ENCODE measurements at regions not wholly inside any gene's neighbourhood (a gene's known extent, or its start where the extent isn't known, plus 50 kb on each side); places are given as distances from the start of the nearest gene placed in this dataset.

GRCh38 chr11:98798333-98798732 is 222.4 kb upstream of the CNTN5 start:
- CTCF ChIA-PET = no interaction called here
- POLR2A ChIA-PET = no interaction called here
- Mint-ChIP-seq H3K4me1 (ENCODE audit: low read depth) (no peaks in the 10 kb centered on the region), H3K27me3 (no peaks in the 10 kb centered on the region), H3K9me3 (peaks cover 15% of the 10 kb centered on the region), H3K36me3 (no peaks in the 10 kb centered on the region), H3K27ac (no peak overlapping the region), H3K4me3 (no peak overlapping the region)
- intact Hi-C loops (cut with micrococcal nuclease) = no loop called here
- no peak for DNase-seq

- H3K27me3 Mint-ChIP-seq = no peaks in the 10 kb centered on the region
- H3K4me3 Mint-ChIP-seq = no peak overlapping the region
- CTCF ChIA-PET = no interaction called here
- no peaks in the 10 kb centered on the region for H3K4me1 Mint-ChIP-seq (ENCODE audit: low read depth)
- H3K27ac Mint-ChIP-seq = no peak overlapping the region
- intact Hi-C loops (cut with micrococcal nuclease) = no loop called here
- no peaks in the 10 kb centered on the region for H3K36me3 Mint-ChIP-seq
- peaks cover 16% of the 10 kb centered on the region for H3K9me3 Mint-ChIP-seq
- POLR2A ChIA-PET = no interaction called here
- DNase-seq = no peak
These were observed 220.1 kb upstream of the CNTN5 start for GRCh38 chr11:98800696-98801095.

GRCh38 chr11:98828986-98829708 is 191.6 kb upstream of the CNTN5 start:
- POLR2A ChIA-PET = no interaction called here
- H3K4me1 Mint-ChIP-seq (ENCODE audit: low read depth) = no peaks in the 10 kb centered on the region
- H3K27me3 Mint-ChIP-seq = no peaks in the 10 kb centered on the region
- no peak overlapping the region for H3K27ac Mint-ChIP-seq
- H3K36me3 Mint-ChIP-seq = no peaks in the 10 kb centered on the region
- intact Hi-C loops (cut with micrococcal nuclease) = no loop called here
- CTCF ChIA-PET = no interaction called here
- no peak overlapping the region for H3K4me3 Mint-ChIP-seq
- no peak for DNase-seq
- H3K9me3 Mint-ChIP-seq = peaks cover 18% of the 10 kb centered on the region

GRCh38 chr11:98829971-98830370 is 190.8 kb upstream of the CNTN5 start:
- Mint-ChIP-seq H3K27ac (no peak overlapping the region), H3K27me3 (no peaks in the 10 kb centered on the region), H3K9me3 (peaks cover 21% of the 10 kb centered on the region), H3K4me3 (no peak overlapping the region), H3K36me3 (no peaks in the 10 kb centered on the region), H3K4me1 (ENCODE audit: low read depth) (no peaks in the 10 kb centered on the region)
- intact Hi-C loops (cut with micrococcal nuclease) = no loop called here
- POLR2A ChIA-PET = no interaction called here
- CTCF ChIA-PET = no interaction called here
- DNase-seq = no peak

- no peaks in the 10 kb centered on the region for H3K4me1 Mint-ChIP-seq (ENCODE audit: low read depth)
- H3K4me3 Mint-ChIP-seq = no peak overlapping the region
- intact Hi-C loops (cut with micrococcal nuclease) = no loop called here
- ChIA-PET POLR2A (no interaction called here), CTCF (no interaction called here)
- no peaks in the 10 kb centered on the region for H3K27me3 Mint-ChIP-seq
- H3K9me3 Mint-ChIP-seq = peaks cover 9% of the 10 kb centered on the region
- no peak overlapping the region for H3K27ac Mint-ChIP-seq
- DNase-seq = no peak
- H3K36me3 Mint-ChIP-seq = no peaks in the 10 kb centered on the region
These were observed 186.0 kb upstream of the CNTN5 start for GRCh38 chr11:98834776-98835175.

GRCh38 chr11:98835335-98835734 is 185.4 kb upstream of the CNTN5 start:
- no peaks in the 10 kb centered on the region for H3K27me3 Mint-ChIP-seq
- ChIA-PET POLR2A (no interaction called here), CTCF (no interaction called here)
- no peak overlapping the region for H3K27ac Mint-ChIP-seq
- intact Hi-C loops (cut with micrococcal nuclease) = no loop called here
- H3K9me3 Mint-ChIP-seq = peaks cover 8% of the 10 kb centered on the region
- no peak for DNase-seq
- no peaks in the 10 kb centered on the region for H3K36me3 Mint-ChIP-seq
- H3K4me3 Mint-ChIP-seq = no peak overlapping the region
- no peaks in the 10 kb centered on the region for H3K4me1 Mint-ChIP-seq (ENCODE audit: low read depth)

- Mint-ChIP-seq H3K9me3 (peaks cover 9% of the 10 kb centered on the region), H3K36me3 (no peaks in the 10 kb centered on the region), H3K27me3 (no peaks in the 10 kb centered on the region), H3K27ac (no peak overlapping the region), H3K4me1 (ENCODE audit: low read depth) (no peaks in the 10 kb centered on the region), H3K4me3 (no peak overlapping the region)
- DNase-seq = no peak
- intact Hi-C loops (cut with micrococcal nuclease) = no loop called here
- ChIA-PET CTCF (no interaction called here), POLR2A (no interaction called here)
These were observed 184.6 kb upstream of the CNTN5 start for GRCh38 chr11:98836156-98836555.

- CTCF ChIA-PET = no interaction called here
- H3K27ac Mint-ChIP-seq = no peak overlapping the region
- no peak overlapping the region for H3K4me3 Mint-ChIP-seq
- intact Hi-C loops (cut with micrococcal nuclease) = no loop called here
- H3K27me3 Mint-ChIP-seq = no peaks in the 10 kb centered on the region
- no peaks in the 10 kb centered on the region for H3K36me3 Mint-ChIP-seq
- POLR2A ChIA-PET = no interaction called here
- H3K9me3 Mint-ChIP-seq = peaks cover 17% of the 10 kb centered on the region
- no peak for DNase-seq
- no peaks in the 10 kb centered on the region for H3K4me1 Mint-ChIP-seq (ENCODE audit: low read depth)
These were observed 178.6 kb upstream of the CNTN5 start for GRCh38 chr11:98842187-98842586.

- Mint-ChIP-seq H3K36me3 (no peaks in the 10 kb centered on the region), H3K4me3 (no peak overlapping the region), H3K4me1 (ENCODE audit: low read depth) (no peaks in the 10 kb centered on the region), H3K27ac (no peak overlapping the region), H3K27me3 (no peaks in the 10 kb centered on the region), H3K9me3 (peaks cover 30% of the 10 kb centered on the region)
- no peak for DNase-seq
- ChIA-PET CTCF (no interaction called here), POLR2A (no interaction called here)
- intact Hi-C loops (cut with micrococcal nuclease) = no loop called here
These were observed 158.6 kb upstream of the CNTN5 start for GRCh38 chr11:98862169-98862568.

GRCh38 chr11:98871690-98872089 is 149.1 kb upstream of the CNTN5 start:
- no peak overlapping the region for H3K27ac Mint-ChIP-seq
- intact Hi-C loops (cut with micrococcal nuclease) = no loop called here
- H3K36me3 Mint-ChIP-seq = no peaks in the 10 kb centered on the region
- no peak overlapping the region for H3K4me3 Mint-ChIP-seq
- CTCF ChIA-PET = no interaction called here
- peaks cover 16% of the 10 kb centered on the region for H3K9me3 Mint-ChIP-seq
- POLR2A ChIA-PET = no interaction called here
- no peaks in the 10 kb centered on the region for H3K27me3 Mint-ChIP-seq
- no peak for DNase-seq
- H3K4me1 Mint-ChIP-seq (ENCODE audit: low read depth) = no peaks in the 10 kb centered on the region

GRCh38 chr11:98874050-98874449 is 146.7 kb upstream of the CNTN5 start:
- intact Hi-C loops (cut with micrococcal nuclease) = no loop called here
- no peak for DNase-seq
- Mint-ChIP-seq H3K27me3 (no peaks in the 10 kb centered on the region), H3K9me3 (peaks cover 11% of the 10 kb centered on the region), H3K4me3 (no peak overlapping the region), H3K36me3 (no peaks in the 10 kb centered on the region), H3K27ac (no peak overlapping the region), H3K4me1 (ENCODE audit: low read depth) (no peaks in the 10 kb centered on the region)
- ChIA-PET POLR2A (no interaction called here), CTCF (interaction anchor here (0.6 kb wide), 1 partner anchor 140 kb away, joined by 4 read pairs; no protein-coding TSS in a partner anchor)

- no peak overlapping the region for H3K4me3 Mint-ChIP-seq
- H3K9me3 Mint-ChIP-seq = peaks cover 17% of the 10 kb centered on the region
- H3K4me1 Mint-ChIP-seq (ENCODE audit: low read depth) = no peaks in the 10 kb centered on the region
- H3K36me3 Mint-ChIP-seq = no peaks in the 10 kb centered on the region
- intact Hi-C loops (cut with micrococcal nuclease) = no loop called here
- CTCF ChIA-PET = no interaction called here
- POLR2A ChIA-PET = no interaction called here
- no peak overlapping the region for H3K27ac Mint-ChIP-seq
- no peak for DNase-seq
- H3K27me3 Mint-ChIP-seq = no peaks in the 10 kb centered on the region
These were observed 124.8 kb upstream of the CNTN5 start for GRCh38 chr11:98895936-98896335.

- H3K4me3 Mint-ChIP-seq = no peak overlapping the region
- ChIA-PET CTCF (no interaction called here), POLR2A (no interaction called here)
- intact Hi-C loops (cut with micrococcal nuclease) = no loop called here
- H3K4me1 Mint-ChIP-seq (ENCODE audit: low read depth) = no peaks in the 10 kb centered on the region
- H3K27ac Mint-ChIP-seq = no peak overlapping the region
- no peaks in the 10 kb centered on the region for H3K27me3 Mint-ChIP-seq
- H3K36me3 Mint-ChIP-seq = no peaks in the 10 kb centered on the region
- no peak for DNase-seq
- no peaks in the 10 kb centered on the region for H3K9me3 Mint-ChIP-seq
These were observed 79.8 kb upstream of the CNTN5 start for GRCh38 chr11:98940913-98941312.

Measured in activated CD4-positive, alpha-beta memory T cell treated with anti-CD3 and anti-CD28 coated beads for 36 hours (primary cell).